ENCODE measurements at regions not wholly inside any gene's neighbourhood (a gene's known extent, or its start where the extent isn't known, plus 50 kb on each side); places are given as distances from the start of the nearest gene placed in this dataset.

DNA sequence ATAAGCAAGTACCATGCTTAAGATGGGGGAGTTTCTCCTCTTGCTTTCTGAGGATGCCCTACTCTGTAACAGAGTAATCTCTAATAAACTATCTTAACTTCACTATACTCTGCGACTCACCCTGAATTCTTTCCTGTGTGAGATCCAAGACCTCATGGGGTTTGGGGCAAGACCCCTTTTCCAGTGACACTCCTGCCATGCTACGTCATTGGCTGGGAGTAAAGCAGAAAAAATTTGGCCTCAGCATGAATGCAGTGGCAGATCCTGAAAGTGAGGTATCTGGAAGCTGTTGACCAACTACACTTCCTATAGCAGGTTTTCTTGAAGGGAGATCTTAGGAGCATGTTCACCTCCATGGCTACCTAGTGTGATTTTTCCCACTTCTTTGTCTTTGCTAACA lies 109.1 kb upstream of the MED14 start:
- H3K9me3 ChIP-seq (ENCODE audit: control insufficient read depth, insufficient read depth, low read depth, low read length), result peaks cover 2% of the 10 kb centered on the region; the same call in 1 of the 2 replicates
- H3K4me3 ChIP-seq (ENCODE audit: low read depth, low read length), result no peak overlapping the region
- ChIA-PET CTCF (interaction anchor here (0.7 kb wide), 1 partner anchor 51 kb away, joined by 4 read pairs; no protein-coding TSS in a partner anchor), POLR2A (no interaction called here)
- no peaks in the 10 kb centered on the region for H3K36me3 ChIP-seq (ENCODE audit: control insufficient read depth in 2 of 2, insufficient read depth in 1 of 2, low read length in 2 of 2)
- H3K27ac ChIP-seq (ENCODE audit: extremely low read depth, low read depth, low read length), result no peak overlapping the region
- H3K4me1 ChIP-seq (ENCODE audit: control insufficient read depth, insufficient read depth, low read length), result no peaks in the 10 kb centered on the region
- TF ChIP-seq MEIS1 (CRISPR knock-in tag; IDR thresholded peaks at IDR 0.05; ENCODE audit: borderline replicate concordance), result no peak
- no peak for TF ChIP-seq ZNF529 (tag by site-specific recombination; IDR thresholded peaks at IDR 0.05; ENCODE audit: insufficient replicate concordance)
- no peak for TF ChIP-seq ZNF610 (tag by site-specific recombination; IDR thresholded peaks at IDR 0.05; ENCODE audit: borderline replicate concordance)
- no peak for TF ChIP-seq ZFP69B (tag by site-specific recombination; IDR thresholded peaks at IDR 0.05)
- TF ChIP-seq ZNF677 (tag by site-specific recombination; IDR thresholded peaks at IDR 0.05), result no peak
- no peak for TF ChIP-seq ZNF324 (tag by site-specific recombination; IDR thresholded peaks at IDR 0.05)
- TF ChIP-seq ZBTB7A (tag by site-specific recombination; IDR thresholded peaks at IDR 0.05; ENCODE audit: low read depth), result no peak
- no peak for TF ChIP-seq ZBTB20 (tag by site-specific recombination; IDR thresholded peaks at IDR 0.05)
- no peak for TF ChIP-seq ZNF776 (tag by site-specific recombination; IDR thresholded peaks at IDR 0.05; ENCODE audit: borderline replicate concordance)
- TF ChIP-seq ZNF202 (tag by site-specific recombination; IDR thresholded peaks at IDR 0.05; ENCODE audit: borderline replicate concordance), result no peak
- no peak for TF ChIP-seq ZNF169 (tag by site-specific recombination; IDR thresholded peaks at IDR 0.05)
- no peak for TF ChIP-seq ZNF660 (tag by site-specific recombination; IDR thresholded peaks at IDR 0.05)
- no peak for TF ChIP-seq ZNF530 (tag by site-specific recombination; IDR thresholded peaks at IDR 0.05; ENCODE audit: low read depth)
- TF ChIP-seq ZNF341 (tag by site-specific recombination; IDR thresholded peaks at IDR 0.05; ENCODE audit: low read depth), result no peak
- TF ChIP-seq, protein P1, sequence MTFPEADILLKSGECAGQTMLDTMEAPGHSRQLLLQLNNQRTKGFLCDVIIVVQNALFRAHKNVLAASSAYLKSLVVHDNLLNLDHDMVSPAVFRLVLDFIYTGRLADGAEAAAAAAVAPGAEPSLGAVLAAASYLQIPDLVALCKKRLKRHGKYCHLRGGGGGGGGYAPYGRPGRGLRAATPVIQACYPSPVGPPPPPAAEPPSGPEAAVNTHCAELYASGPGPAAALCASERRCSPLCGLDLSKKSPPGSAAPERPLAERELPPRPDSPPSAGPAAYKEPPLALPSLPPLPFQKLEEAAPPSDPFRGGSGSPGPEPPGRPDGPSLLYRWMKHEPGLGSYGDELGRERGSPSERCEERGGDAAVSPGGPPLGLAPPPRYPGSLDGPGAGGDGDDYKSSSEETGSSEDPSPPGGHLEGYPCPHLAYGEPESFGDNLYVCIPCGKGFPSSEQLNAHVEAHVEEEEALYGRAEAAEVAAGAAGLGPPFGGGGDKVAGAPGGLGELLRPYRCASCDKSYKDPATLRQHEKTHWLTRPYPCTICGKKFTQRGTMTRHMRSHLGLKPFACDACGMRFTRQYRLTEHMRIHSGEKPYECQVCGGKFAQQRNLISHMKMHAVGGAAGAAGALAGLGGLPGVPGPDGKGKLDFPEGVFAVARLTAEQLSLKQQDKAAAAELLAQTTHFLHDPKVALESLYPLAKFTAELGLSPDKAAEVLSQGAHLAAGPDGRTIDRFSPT (tag by site-specific recombination; IDR thresholded peaks at IDR 0.05), result no peak
- no peak for TF ChIP-seq ZNF211 (tag by site-specific recombination; IDR thresholded peaks at IDR 0.05; ENCODE audit: low read depth)
- no peak for TF ChIP-seq INSM2 (tag by site-specific recombination; IDR thresholded peaks at IDR 0.05)
- no peak for TF ChIP-seq ATF2 (tag by site-specific recombination; IDR thresholded peaks at IDR 0.05; ENCODE audit: low read depth)
- no peak for TF ChIP-seq HOXC10 (CRISPR knock-in tag; IDR thresholded peaks at IDR 0.05)
- no peak for TF ChIP-seq ZNF501 (tag by site-specific recombination; IDR thresholded peaks at IDR 0.05)

DNA sequence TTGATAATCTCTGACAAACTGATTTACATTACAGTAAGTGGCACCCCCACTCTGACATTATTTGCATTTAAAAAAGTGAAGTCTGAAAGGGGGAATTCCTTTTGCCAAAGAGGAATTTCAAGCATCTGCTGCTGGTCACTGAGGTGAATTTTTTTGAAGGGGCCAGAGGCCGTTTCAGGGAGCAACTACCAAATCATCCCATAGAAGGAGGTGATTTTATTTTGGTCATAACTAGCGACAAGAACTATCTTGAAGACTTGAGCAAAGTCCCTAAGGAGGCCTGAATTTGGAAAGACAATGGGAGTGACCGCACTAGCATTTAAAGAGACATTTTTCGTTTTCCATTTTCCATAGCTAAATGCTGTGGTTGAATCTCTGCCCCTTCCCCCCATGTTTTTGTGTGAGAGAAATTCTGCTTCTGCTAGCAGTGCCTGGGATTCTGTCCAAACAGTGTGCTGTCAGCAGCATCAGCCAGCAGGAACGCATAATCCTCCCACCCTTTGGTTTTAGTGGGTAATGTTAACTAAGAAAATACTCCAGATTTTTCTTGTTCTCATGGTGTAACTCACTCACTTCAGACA lies 110.1 kb upstream of the MED14 start:
- TF ChIP-seq KLF8 (tag by site-specific recombination; IDR thresholded peaks at IDR 0.05) (no peak), PRDM10 (tag by site-specific recombination; IDR thresholded peaks at IDR 0.05) (peak; percentile 70)
- ChIA-PET POLR2A (no interaction called here), CTCF (no interaction called here)
- Histone ChIP-seq H3K36me3 (ENCODE audit: control insufficient read depth in 2 of 2, insufficient read depth in 1 of 2, low read length in 2 of 2) (no peaks in the 10 kb centered on the region), H3K4me1 (ENCODE audit: control insufficient read depth, insufficient read depth, low read length) (no peaks in the 10 kb centered on the region), H3K27ac (ENCODE audit: extremely low read depth, low read depth, low read length) (no peak overlapping the region), H3K9me3 (ENCODE audit: control insufficient read depth, insufficient read depth, low read depth, low read length) (peaks cover 2% of the 10 kb centered on the region; the same call in 1 of the 2 replicates), H3K4me3 (ENCODE audit: low read depth, low read length) (no peak overlapping the region)

Data from HEK293 (cell line).